ENCODE measurements at regions not wholly inside any gene's neighbourhood (a gene's known extent, or its start where the extent isn't known, plus 50 kb on each side); places are given as distances from the start of the nearest gene placed in this dataset.
"Not testable (repeated sequence)": the region's sequence is repeated elsewhere in the genome, so short reads cannot be mapped to it uniquely, and the experiment has no call there.

DNA sequence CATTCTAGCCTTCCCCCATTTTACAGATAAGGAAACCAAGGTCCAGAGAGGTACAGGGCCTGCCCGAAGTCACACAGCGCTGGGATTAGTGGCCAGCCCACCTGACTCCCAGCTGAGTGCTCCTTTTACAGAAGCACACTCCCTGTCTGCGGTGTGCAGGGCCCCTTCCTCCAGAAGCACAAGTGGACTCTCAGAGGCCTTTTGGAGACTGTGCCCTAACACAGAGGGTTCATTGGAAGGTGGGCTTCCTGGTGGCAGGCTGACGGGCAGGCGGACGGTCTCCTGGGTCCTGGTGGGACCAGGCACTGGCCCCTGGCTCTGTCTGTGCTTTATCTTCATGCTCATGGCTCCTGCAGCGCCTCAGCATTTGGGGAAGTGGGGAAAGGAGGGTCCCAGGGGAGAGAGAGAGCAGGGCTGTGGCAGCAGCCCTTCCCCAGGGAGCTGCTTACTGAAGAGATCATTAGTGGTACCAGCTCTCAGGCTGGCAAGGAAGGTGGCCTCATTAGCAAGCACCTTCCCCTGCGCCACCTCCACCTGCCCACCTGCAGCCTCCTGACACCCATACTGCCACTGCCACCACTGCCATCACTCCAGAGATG, 83.1 kb upstream of the GOLGA6L4 start:
- not testable (repeated sequence) for DNase-seq (ENCODE audit: low spot score)

DNA sequence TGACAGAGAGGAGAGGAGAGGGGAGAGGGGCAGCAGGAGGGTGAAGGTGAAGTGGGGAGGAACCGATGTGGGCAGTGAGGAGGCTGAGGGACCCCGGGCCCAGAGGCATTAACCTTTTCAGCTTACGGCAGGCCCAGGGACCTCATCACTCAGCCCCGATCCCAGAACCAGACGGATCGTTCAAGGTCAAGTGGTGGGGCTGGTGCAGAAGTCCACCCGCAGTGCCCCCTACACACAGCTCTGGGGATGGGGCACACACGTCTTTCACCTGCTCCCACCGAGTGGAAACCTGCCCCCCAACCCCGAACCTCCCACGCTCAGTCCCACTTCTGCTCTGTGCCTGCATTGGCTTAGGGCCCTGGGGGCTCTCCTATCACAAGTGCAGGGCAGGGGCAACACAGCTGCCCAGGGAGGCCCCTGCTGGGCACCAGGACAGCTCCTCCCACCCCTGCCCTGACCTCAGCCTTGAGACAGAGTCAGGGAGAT, 81.9 kb upstream of the GOLGA6L4 start:
- DNase-seq (ENCODE audit: low spot score), result not testable (repeated sequence)

DNA sequence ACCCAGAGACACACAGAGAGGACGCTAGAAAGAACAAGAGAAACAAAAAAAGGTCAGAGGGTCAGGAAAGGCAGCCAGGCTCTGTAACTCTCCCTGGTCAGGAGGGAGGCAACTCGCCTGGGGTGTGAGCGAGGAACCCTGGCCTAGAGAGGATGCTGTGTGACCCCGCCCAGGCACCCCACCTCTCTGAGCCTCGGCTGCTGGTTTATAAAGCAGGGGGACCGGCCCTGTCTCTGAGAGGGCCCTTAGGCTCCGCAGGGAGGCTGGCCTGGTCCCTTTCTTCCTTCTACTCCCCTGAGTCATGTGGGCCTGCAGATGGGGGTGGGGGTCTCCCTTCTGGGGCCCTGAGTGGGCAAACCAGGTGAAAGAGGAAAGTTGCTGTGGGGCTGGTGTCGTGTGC, 81.3 kb upstream of the GOLGA6L4 start:
- DNase-seq (ENCODE audit: low spot score), result not testable (repeated sequence)

DNA sequence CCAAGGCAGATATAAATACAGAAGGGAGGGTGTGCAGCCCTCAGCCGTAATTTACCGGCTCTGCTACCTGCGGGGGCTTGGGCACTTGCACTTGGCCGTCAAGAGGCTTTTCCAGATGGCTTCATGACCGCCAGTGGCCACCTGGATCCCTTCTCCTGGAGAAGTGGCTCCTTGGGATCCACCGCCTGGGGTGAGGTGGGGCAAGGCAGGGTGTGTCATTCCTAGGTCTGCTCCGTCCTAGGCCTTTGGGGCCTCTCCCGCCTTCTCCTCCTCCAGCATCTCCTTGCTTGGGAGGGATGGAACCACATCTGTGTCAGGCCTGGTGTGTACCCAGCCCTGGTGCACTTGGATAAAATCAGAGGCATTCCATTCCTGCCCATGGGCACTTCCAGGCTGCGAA, 80.8 kb upstream of the GOLGA6L4 start:
- DNase-seq (ENCODE audit: low spot score), result not testable (repeated sequence)

DNA sequence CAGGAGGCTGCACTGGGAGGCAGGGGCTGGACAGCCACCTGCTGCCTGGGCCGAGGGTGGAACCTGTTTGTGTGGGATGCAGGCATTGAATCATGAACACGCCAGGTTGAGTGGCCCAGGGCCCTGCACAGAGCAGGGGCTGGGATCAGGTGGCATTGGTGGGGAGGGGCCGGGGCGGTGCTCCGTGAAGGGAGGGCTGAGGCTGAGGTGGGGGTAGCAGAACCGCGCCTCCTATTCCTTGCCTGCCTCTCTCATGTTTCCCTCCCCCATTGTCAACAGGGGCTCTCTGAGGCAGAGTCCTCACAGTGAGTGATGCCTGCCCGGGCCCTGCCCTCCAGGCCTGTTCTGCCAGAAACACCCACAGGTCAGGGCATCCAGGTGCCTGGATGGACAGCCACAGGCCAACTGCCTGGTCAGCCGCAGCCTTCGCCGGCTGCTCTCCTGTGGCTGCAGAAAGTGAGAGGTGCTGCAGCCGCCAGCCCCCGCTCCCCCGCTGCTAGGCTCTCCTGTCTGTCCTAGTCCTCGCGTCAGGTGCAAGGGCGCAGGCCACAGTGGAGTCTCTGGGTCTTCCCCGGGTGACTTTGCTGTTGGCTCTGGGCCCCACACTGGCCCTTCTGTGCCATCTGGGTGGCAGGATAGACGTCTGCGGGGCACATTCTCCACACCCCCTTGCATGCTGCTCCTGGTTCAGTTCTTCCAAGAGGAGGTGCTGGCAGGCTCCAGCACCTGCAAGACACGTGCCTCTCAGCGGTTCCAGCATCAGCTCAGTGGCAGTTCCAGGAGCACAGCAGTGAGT, 79.6 kb upstream of the GOLGA6L4 start:
- DNase-seq (ENCODE audit: low spot score), result not testable (repeated sequence)

DNA sequence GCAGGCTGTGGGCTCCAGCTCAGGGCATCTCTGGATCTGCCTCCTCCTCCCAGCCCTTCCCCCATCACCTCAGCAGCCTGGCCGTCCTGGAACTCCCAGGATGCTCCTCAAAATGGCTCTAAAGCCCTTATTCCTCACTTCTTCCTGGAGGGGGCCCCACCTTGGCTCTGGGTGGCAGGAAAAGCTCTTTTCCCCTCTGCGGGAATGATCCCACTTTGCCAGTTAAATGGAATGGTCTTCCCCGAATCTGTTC, 79.1 kb upstream of the GOLGA6L4 start:
- DNase-seq (ENCODE audit: low spot score), result not testable (repeated sequence)

DNA sequence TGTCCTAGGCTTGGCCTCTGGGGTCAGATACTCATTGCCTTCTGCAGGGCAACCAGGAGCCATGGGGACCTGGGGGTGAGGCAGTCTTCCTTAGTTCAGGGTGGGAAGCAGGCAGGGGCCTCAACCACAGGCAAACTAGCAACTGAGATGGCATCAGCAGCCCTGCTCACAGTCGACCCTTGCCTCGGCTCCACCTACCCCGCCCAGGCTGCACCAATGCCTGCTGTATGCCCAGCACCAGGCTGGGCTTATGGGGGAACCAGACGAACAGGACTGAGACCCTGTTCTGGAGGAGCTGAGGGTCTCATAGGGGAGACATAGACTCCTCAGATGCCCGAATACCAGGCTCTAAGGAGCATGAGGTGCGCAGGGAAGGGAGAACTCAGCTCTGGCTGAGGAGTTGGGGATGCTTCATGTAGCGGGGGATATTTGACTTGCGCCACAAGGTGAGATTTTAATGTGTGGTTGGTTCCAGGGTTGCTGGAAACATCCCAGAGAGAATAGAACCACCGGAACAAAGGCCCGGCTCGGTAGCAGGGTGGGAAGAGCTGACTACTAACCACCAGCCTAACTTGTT, 78.4 kb upstream of the GOLGA6L4 start:
- not testable (repeated sequence) for DNase-seq (ENCODE audit: low spot score)

DNA sequence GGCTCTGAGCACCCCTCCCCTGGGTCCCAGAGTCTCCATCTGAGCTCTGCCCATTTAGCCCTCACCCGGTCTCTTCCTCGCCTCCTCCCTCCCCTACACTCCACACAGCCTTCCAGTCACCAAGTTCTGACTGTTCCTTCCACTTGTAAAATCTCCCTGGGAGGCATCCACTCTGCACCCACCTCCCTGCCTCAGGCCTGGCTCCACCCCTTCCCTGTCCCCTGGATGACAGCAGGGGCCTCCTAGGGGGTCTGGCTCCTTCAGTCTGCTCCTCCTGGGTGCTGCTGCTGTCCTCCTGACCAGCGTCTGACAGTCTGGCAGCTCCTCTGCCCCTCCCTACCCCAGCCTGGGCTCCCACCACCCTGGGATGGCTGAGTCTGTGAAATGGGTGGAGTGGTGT, 77.7 kb upstream of the GOLGA6L4 start:
- DNase-seq (ENCODE audit: low spot score), result not testable (repeated sequence)

DNA sequence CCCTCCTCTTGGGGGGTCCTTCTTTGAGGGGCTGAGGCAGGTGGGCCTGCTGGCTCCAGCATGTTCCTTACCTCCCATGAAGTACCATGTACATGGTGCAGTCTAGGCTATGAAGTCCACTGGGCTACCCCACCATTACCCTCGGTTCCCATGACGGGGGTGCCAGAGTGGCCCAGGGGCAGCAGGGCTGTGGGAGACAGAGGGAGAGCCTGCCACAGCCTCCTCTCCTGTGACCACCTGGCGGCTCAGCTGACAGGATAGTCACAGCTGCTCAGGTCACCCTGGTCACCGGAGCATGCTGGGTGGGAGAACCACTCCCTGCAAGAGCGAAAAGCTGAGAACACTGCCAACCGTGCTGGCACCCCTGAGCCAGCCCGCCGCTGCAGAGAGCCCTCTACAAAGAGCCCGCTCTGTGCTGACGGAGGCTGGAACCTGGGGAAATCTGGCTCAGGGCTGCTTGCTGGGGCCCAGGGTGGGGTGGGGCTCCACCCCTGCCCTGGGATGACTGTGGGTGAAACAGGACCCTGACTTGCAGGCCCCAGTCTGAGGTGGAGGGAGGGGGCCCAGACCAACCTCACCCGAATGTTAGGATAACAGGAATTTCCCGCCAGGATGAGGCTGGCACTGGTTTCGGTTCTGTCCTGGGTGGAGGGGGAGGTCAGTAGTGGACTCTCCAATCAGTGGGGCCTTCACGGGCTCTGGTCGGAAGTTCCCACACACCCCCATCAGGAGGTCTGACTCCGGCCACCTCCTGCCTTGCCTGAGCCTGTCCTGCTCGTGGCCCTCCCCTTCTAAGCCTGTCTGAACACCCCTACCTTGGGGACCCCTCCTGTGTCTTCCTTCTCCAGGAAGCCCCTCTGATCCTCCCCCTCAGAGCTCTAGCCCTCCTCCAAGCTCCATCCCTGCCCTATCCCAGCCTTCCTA, 76.0 kb upstream of the GOLGA6L4 start:
- not testable (repeated sequence) for DNase-seq (ENCODE audit: low spot score)

DNA sequence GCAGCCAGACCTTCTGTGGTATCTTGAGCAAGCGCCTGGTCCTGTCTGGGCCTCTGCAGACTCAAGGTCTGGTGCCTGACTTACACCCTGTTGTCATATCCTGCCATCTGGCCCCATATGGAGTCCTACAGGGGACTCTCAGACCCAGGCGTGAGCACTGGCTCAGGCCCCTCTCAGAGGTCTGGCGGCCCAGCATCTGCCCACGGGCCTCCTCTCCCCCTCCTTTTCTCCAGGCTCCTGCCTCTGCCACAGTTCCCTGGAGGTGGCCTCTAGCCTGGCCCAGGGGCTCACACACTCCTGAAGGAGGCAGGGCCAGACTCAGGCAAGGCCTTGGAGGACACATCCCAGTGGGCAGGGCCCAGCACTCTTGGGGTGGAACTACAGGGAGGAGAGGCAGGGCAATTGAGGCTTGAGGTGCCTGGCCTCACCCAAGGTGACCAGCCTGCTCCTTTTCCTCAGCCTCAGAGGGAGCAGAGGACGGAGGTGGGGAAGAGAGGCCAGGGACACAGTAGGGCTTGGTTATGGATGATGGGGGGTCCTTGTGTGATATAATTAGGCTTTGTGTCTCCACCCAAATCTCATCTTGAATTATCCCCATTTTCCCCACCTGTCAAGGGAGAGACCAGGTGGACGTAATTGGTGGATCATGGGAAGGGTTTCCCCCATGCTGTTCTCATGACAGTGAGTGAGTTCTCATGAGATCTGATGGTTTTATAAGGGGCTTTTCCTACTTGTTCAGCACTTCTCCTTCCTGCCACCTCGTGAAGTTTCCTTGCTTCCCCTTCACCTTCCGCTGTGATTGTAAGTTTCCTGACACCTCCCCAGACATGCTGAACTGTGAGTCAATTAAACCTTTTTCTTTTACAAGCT, 70.9 kb upstream of the GOLGA6L4 start:
- not testable (repeated sequence) for DNase-seq (ENCODE audit: low spot score)

DNA sequence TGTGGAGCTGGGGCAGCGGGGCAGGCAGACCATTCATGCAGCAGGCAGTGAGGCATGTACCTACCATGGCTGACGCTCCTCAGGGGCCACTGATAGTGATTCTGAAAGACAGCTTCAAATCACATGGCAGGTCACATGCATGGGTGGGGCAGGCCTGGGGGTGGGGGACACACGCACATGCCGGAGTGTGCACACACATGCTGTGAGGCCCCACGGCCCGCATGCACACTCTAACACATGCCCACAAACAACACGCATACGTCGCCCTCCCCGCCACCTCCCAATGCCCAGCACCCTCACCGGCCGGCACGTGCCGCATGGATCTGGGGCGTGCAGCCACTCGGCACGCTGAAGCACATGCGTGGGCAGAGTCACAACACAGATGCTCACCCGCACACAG, 65.5 kb upstream of the GOLGA6L4 start:
- DNase-seq (ENCODE audit: low spot score), result not testable (repeated sequence)

DNA sequence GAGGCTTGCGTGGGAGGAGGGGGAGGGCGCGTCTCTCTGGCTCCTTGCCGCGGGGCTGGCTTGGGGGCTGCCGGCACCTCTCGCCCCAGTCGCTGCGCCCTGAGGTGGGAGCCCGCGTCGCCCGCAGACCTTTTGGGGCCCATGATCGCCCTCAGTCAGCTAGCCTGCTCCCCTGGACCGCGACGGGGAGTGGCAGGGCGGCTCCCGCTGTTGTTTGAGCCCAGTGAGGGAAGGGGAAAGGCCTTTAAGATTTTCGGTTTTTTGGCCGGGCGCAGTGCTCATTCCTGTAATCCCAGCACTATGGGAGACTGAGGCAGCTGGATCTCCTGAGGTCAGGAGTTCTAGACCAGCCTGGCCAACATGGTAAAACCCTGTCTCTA, 62.4 kb upstream of the GOLGA6L4 start:
- DNase-seq (ENCODE audit: low spot score), result not testable (repeated sequence)
